ENCODE measurements at regions not wholly inside any gene's neighbourhood (a gene's known extent, or its start where the extent isn't known, plus 50 kb on each side); places are given as distances from the start of the nearest gene placed in this dataset.

DNA sequence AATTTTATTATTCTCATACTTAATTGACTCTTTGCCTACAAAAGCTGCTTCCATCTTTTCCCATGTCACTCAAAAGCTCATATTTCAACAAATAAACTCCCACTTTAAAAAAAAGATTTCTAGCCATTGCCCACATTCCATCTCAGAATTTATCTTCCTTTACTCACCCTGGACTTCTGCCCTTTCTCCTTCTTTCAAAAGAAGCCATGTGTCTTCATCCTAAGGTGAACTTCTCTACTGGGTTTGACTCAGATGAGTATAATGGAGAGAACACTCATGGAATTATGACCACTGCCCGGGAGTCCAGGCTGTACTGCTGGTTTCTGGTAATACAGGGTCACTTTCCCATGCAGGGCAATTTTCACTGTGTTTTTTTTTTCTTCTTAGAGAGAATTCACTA is 548.5 kb upstream of the ZNF462 start:
- H3K9me3 Mint-ChIP-seq (ENCODE audit: low read depth) = peaks cover 10% of the 10 kb centered on the region
- no peaks in the 10 kb centered on the region for H3K4me1 Mint-ChIP-seq (ENCODE audit: low read depth)
- no peaks in the 10 kb centered on the region for H3K36me3 Mint-ChIP-seq
- H3K27ac Mint-ChIP-seq = no peak overlapping the region
- no peaks in the 10 kb centered on the region for H3K27me3 Mint-ChIP-seq
- no peak overlapping the region for H3K4me3 Mint-ChIP-seq

DNA sequence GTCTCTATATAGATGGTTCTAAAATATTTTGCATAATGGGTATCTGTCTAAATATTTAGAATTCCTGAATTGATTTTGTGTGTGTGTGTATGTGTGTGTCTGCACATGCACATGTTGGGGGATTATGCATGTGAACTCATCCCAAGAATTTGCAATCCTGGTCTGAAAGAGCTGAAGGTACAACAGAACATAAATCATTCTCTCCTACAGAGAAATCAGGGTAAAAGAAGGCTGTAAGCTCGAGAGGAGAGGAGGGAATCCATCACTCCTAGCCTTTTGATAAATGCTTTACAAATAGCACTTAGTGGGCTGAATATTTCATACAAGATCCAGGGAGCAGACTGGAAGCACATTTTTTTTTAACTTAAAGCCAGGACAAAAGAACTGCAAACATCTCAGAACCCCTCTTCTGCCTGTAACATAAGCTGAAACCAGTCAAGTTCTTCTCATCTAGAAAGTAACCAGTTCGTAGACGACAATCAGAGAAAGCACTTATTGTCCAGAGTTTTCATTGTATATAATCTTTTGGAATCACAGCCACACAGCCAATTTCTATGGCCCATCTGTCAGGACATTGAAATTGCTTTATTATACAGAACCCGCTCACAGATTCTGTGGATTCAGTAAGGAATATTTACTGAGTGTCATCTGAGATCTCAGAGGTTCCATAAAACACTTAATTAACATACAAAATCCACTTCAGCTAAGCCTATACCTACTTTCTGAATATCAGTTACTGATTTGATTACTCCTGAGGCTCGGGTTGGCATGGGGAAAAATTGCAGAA is 541.4 kb upstream of the ZNF462 start:
- peaks cover 7% of the 10 kb centered on the region for H3K9me3 Mint-ChIP-seq (ENCODE audit: low read depth)
- no peak overlapping the region for H3K4me3 Mint-ChIP-seq
- H3K36me3 Mint-ChIP-seq = no peaks in the 10 kb centered on the region
- no peaks in the 10 kb centered on the region for H3K4me1 Mint-ChIP-seq (ENCODE audit: low read depth)
- H3K27ac Mint-ChIP-seq = no peak overlapping the region
- H3K27me3 Mint-ChIP-seq = no peaks in the 10 kb centered on the region

GRCh38 chr9:106322706-106323245 is 540.2 kb upstream of the ZNF462 start:
- H3K4me1 Mint-ChIP-seq (ENCODE audit: low read depth) = no peaks in the 10 kb centered on the region
- H3K4me3 Mint-ChIP-seq = no peak overlapping the region
- H3K27ac Mint-ChIP-seq = no peak overlapping the region
- peaks cover 13% of the 10 kb centered on the region for H3K9me3 Mint-ChIP-seq (ENCODE audit: low read depth)
- no peaks in the 10 kb centered on the region for H3K36me3 Mint-ChIP-seq
- H3K27me3 Mint-ChIP-seq = no peaks in the 10 kb centered on the region

DNA sequence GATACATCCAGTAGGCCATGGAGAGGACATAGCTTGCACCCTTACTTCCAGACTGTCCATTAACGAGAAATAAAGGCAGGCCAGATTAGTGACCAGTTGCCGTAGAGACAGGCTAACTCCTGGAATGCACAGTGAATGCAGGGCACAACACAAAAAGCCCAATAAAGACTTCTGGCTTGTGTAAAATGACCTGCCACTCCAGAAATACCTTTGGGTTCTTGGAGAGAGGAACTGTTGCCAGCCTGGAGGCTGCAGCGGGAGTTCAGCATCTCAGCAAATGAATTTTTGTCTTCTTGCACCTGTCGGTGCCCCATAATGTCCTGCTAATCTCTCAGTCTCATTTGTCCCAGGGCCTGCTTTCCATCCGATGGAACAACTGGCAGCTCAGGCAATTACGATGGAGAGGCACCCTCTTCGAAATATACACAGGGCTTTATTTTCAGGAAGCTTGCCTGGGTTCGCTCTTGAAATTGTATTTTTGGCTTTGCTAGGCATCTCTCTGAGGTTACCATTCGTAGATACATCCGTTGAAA is 538.8 kb upstream of the ZNF462 start:
- Mint-ChIP-seq H3K27me3 (no peaks in the 10 kb centered on the region), H3K27ac (no peak overlapping the region), H3K36me3 (no peaks in the 10 kb centered on the region), H3K4me1 (ENCODE audit: low read depth) (no peaks in the 10 kb centered on the region), H3K4me3 (no peak overlapping the region), H3K9me3 (ENCODE audit: low read depth) (peaks cover 10% of the 10 kb centered on the region)

- H3K27ac Mint-ChIP-seq = no peak overlapping the region
- H3K4me3 Mint-ChIP-seq = no peak overlapping the region
- H3K27me3 Mint-ChIP-seq = no peaks in the 10 kb centered on the region
- H3K4me1 Mint-ChIP-seq (ENCODE audit: low read depth) = no peaks in the 10 kb centered on the region
- H3K36me3 Mint-ChIP-seq = no peaks in the 10 kb centered on the region
- H3K9me3 Mint-ChIP-seq (ENCODE audit: low read depth) = peaks cover 6% of the 10 kb centered on the region
Measured at GRCh38 chr9:106324591-106325280, 538.2 kb upstream of the ZNF462 start.

DNA sequence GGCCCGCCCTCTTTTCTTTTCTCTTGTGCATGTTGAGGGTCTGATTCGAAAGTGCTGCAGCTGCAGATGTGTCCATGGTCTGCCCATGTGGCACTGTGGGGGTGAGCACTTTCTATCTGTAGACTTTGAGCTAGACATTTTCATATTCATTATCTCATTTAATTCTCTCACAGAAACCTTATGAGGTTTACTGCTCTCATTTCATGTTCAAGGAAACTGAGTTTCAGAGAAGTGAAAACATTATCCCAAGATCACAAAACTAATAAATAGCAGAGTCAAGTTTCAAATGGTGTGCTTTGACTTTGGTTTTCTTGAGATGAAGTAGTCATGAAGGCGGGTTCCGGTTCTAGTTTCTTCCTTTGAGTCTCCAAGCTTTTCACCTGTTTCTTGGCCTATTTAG is 536.5 kb upstream of the ZNF462 start:
- Mint-ChIP-seq H3K27ac (no peak overlapping the region), H3K4me3 (no peak overlapping the region), H3K4me1 (ENCODE audit: low read depth) (no peaks in the 10 kb centered on the region), H3K27me3 (no peaks in the 10 kb centered on the region), H3K9me3 (ENCODE audit: low read depth) (peaks cover 6% of the 10 kb centered on the region), H3K36me3 (no peaks in the 10 kb centered on the region)

GRCh38 chr9:106333481-106333880 is 529.5 kb upstream of the ZNF462 start:
- H3K27ac Mint-ChIP-seq = no peak overlapping the region
- peaks cover 15% of the 10 kb centered on the region for H3K9me3 Mint-ChIP-seq (ENCODE audit: low read depth)
- H3K4me3 Mint-ChIP-seq = no peak overlapping the region
- H3K4me1 Mint-ChIP-seq (ENCODE audit: low read depth) = no peaks in the 10 kb centered on the region
- no peaks in the 10 kb centered on the region for H3K27me3 Mint-ChIP-seq
- H3K36me3 Mint-ChIP-seq = no peaks in the 10 kb centered on the region

DNA sequence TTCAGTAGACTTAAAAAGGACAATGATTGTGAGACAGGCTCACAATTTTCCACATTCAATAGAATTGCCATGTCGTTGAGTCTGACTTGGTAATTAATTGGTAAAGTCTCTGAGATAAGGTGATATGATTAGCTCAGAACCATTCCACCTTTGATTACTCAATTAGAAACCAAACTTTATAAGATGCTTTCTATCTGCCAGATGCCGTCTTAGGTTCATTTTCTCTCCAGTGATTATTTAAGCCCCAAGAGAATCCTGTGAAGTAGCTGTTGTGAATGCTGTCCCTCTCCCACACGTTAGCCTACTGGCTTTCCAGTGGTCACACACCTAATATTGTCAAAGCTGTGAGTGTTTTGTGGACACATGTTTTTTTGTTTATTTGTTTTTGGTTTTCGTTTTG is 528.9 kb upstream of the ZNF462 start:
- peaks cover 15% of the 10 kb centered on the region for H3K9me3 Mint-ChIP-seq (ENCODE audit: low read depth)
- H3K27ac Mint-ChIP-seq = no peak overlapping the region
- no peaks in the 10 kb centered on the region for H3K27me3 Mint-ChIP-seq
- no peaks in the 10 kb centered on the region for H3K4me1 Mint-ChIP-seq (ENCODE audit: low read depth)
- no peaks in the 10 kb centered on the region for H3K36me3 Mint-ChIP-seq
- H3K4me3 Mint-ChIP-seq = no peak overlapping the region

DNA sequence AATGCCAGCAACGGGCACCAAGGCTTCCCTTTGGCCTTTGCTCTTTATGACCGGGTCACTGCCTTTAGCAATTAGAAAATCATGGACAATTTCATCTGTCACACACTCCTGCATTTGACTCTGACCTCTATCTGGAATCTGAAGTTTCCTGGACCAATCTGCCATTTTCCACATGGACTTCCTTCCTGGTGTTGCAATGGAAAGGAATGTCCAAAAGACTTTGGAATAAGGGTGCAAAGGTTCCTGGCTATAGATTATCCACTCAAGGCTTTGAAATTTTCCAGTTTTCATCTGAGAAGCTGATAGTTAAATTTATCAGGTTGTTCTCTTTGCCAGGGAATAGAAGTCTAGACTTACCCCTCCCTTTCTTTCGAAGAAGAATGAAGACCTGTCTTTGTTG is 523.1 kb upstream of the ZNF462 start:
- no peak overlapping the region for H3K27ac Mint-ChIP-seq
- H3K4me3 Mint-ChIP-seq = no peak overlapping the region
- no peaks in the 10 kb centered on the region for H3K27me3 Mint-ChIP-seq
- H3K36me3 Mint-ChIP-seq = no peaks in the 10 kb centered on the region
- no peaks in the 10 kb centered on the region for H3K4me1 Mint-ChIP-seq (ENCODE audit: low read depth)
- peaks cover 6% of the 10 kb centered on the region for H3K9me3 Mint-ChIP-seq (ENCODE audit: low read depth)

- no peak overlapping the region for H3K27ac Mint-ChIP-seq
- no peak overlapping the region for H3K4me3 Mint-ChIP-seq
- H3K27me3 Mint-ChIP-seq = no peaks in the 10 kb centered on the region
- peaks cover 3% of the 10 kb centered on the region for H3K9me3 Mint-ChIP-seq (ENCODE audit: low read depth)
- H3K4me1 Mint-ChIP-seq (ENCODE audit: low read depth) = no peaks in the 10 kb centered on the region
- no peaks in the 10 kb centered on the region for H3K36me3 Mint-ChIP-seq
Measured at GRCh38 chr9:106350777-106351176, 512.2 kb upstream of the ZNF462 start.

- no peak overlapping the region for H3K27ac Mint-ChIP-seq
- H3K4me3 Mint-ChIP-seq = no peak overlapping the region
- no peaks in the 10 kb centered on the region for H3K27me3 Mint-ChIP-seq
- H3K36me3 Mint-ChIP-seq = no peaks in the 10 kb centered on the region
- peaks cover 17% of the 10 kb centered on the region for H3K9me3 Mint-ChIP-seq (ENCODE audit: low read depth)
- H3K4me1 Mint-ChIP-seq (ENCODE audit: low read depth) = no peaks in the 10 kb centered on the region
Measured at GRCh38 chr9:106356924-106357323, 506.0 kb upstream of the ZNF462 start.

GRCh38 chr9:106358331-106358730 is 504.6 kb upstream of the ZNF462 start:
- H3K36me3 Mint-ChIP-seq = no peaks in the 10 kb centered on the region
- H3K4me1 Mint-ChIP-seq (ENCODE audit: low read depth) = no peaks in the 10 kb centered on the region
- peaks cover 17% of the 10 kb centered on the region for H3K9me3 Mint-ChIP-seq (ENCODE audit: low read depth)
- no peak overlapping the region for H3K4me3 Mint-ChIP-seq
- H3K27ac Mint-ChIP-seq = no peak overlapping the region
- H3K27me3 Mint-ChIP-seq = no peaks in the 10 kb centered on the region

GRCh38 chr9:106376689-106377088 is 486.3 kb upstream of the ZNF462 start:
- peaks cover 2% of the 10 kb centered on the region for H3K36me3 Mint-ChIP-seq
- H3K9me3 Mint-ChIP-seq (ENCODE audit: low read depth) = peaks cover 10% of the 10 kb centered on the region
- no peaks in the 10 kb centered on the region for H3K4me1 Mint-ChIP-seq (ENCODE audit: low read depth)
- H3K4me3 Mint-ChIP-seq = no peak overlapping the region
- H3K27ac Mint-ChIP-seq = no peak overlapping the region
- H3K27me3 Mint-ChIP-seq = no peaks in the 10 kb centered on the region

DNA sequence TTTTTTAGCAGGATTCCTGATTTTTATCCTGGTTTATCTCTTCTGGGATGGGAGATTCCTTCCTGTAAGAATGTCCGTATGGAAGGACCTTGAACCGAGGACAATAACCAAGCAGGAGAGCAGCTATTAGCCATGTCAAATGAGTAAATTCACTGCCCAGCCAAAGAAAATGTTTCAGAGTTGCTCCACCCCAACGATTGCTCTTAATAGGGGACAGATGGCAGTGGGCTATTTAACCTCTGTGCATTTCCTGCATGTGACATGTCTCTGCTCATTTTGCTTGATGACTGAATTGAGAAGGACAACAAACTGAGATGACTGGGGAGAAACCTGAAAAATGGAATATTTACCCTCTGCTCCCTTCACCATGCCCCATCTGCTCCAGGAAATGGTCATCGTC is 479.9 kb upstream of the ZNF462 start:
- Mint-ChIP-seq H3K4me1 (ENCODE audit: low read depth) (no peaks in the 10 kb centered on the region), H3K4me3 (no peak overlapping the region), H3K27ac (no peak overlapping the region), H3K9me3 (ENCODE audit: low read depth) (peaks cover 13% of the 10 kb centered on the region), H3K27me3 (no peaks in the 10 kb centered on the region), H3K36me3 (no peaks in the 10 kb centered on the region)

DNA sequence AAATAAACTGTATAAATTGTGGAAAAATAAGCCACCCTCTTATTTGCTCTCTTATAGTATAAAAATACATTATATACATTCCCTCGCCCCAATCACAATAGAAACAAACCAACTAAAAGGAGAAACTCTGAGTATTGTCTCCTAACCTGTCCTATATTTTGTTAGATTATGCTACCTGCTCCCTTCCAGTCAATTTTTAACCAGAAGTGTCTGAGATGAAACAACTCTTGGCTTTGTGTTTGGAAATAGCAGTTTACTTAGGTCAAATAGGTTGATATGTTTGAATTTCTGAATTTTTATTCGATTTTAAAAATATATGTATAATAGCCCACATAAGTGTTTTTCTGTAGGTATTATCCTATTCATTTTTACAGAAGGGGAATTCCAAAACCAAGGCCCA is 475.0 kb upstream of the ZNF462 start:
- no peaks in the 10 kb centered on the region for H3K4me1 Mint-ChIP-seq (ENCODE audit: low read depth)

More for the DNA sequence above, 475.0 kb upstream of the ZNF462 start:
- Mint-ChIP-seq H3K27me3 (no peaks in the 10 kb centered on the region), H3K4me3 (no peak overlapping the region), H3K27ac (no peak overlapping the region), H3K9me3 (ENCODE audit: low read depth) (peaks cover 10% of the 10 kb centered on the region), H3K36me3 (no peaks in the 10 kb centered on the region)

Measured in activated naive CD8-positive, alpha-beta T cell (primary cell).